GM12878 (cell line): ENCODE measurements at regions not wholly inside any gene's neighbourhood (a gene's known extent, or its start where the extent isn't known, plus 50 kb on each side); places are given as distances from the start of the nearest gene placed in this dataset.

Experiments used
- ATAC-seq: fragments of 200-7000 bp; cut with Tn5 transposase; 3 replicates; pipeline ENCODE4 v1.9.1; 2020; ENCODE audit warnings: mild to moderate bottlenecking, moderate library complexity
- BruUV-seq: library from RNA; stranded (reverse); fragments of 400-500 nt; replicated peaks from 2 replicates; lab custom pipeline; 2021; lab: Mats Ljungman, UMichigan
- CTCF ChIA-PET: fragments of 300-600 bp; sonication (Branson Sonifier 250); formaldehyde crosslinking; extraction: SDS; loops from one replicate; lab custom pipeline; 2021; ENCODE audit warnings: inconsistent platforms; lab: Yijun Ruan, JAX
- POLR2A ChIA-PET: fragments of 350-600 bp; formaldehyde crosslinking; extraction: SDS; loops from one replicate; lab custom pipeline; 2021; ENCODE audit warnings: inconsistent platforms; lab: Charles Lee
- RAD21 ChIA-PET: fragments of 300-600 bp; sonication (Branson Sonifier 250); formaldehyde crosslinking; loops from one replicate; lab custom pipeline; 2023; ENCODE audit warnings: antibody characterized with exemption; ENCODE audit not compliant: unreplicated experiment; lab: Charles Lee
- SMC1A ChIA-PET: fragments of 300-600 bp; sonication (Branson Sonifier 250); formaldehyde crosslinking; loops from one replicate; lab custom pipeline; 2023; ENCODE audit not compliant: unreplicated experiment, uncharacterized antibody; lab: Charles Lee
- DNase-seq: peaks from one replicate; pipeline ENCODE4 v3.0.0-alpha.2; 2011; ENCODE audit warnings: low read depth, low spot score
- FAIRE-seq: peaks from 3 replicates; lab custom pipeline; 2011; peaks lifted over from hg19 to GRCh38; lab: Jason Lieb, UNC
- H2AFZ ChIP-seq: 2 replicates; pipeline ENCODE4 v1.6.0; 2011; ENCODE audit warnings: low read depth, low read length, control low read depth; ENCODE audit not compliant: control insufficient read depth
- H3K27ac ChIP-seq: 2 replicates; pipeline ENCODE4 v1.5.1; 2011; ENCODE audit warnings: control low read depth; ENCODE audit not compliant: control insufficient read depth, insufficient read depth
- H3K27me3 ChIP-seq, 2 experiments: replicated peaks in 1 of 2; 2 replicates each; pipeline versions ENCODE4 v1.6.0 to v1.6.1; 2011; ENCODE audit warnings: low read length in 1 of 2; ENCODE audit not compliant: control insufficient read depth in 2 of 2, insufficient read depth in 2 of 2
- H3K36me3 ChIP-seq, 2 experiments: 2 replicates each; pipeline ENCODE4 v1.5.1; 2011; ENCODE audit warnings: low read length in 1 of 2; ENCODE audit not compliant: control insufficient read depth in 2 of 2, insufficient read depth in 2 of 2
- H3K4me1 ChIP-seq: 2 replicates; pipeline ENCODE4 v1.6.1; 2011; ENCODE audit warnings: mild to moderate bottlenecking, low read length, moderate library complexity, mixed read lengths; ENCODE audit not compliant: control insufficient read depth, insufficient read depth
- H3K4me2 ChIP-seq: 2 replicates; pipeline ENCODE4 v1.6.0; 2011; ENCODE audit warnings: control low read depth; ENCODE audit not compliant: control insufficient read depth, insufficient read depth
- H3K4me3 ChIP-seq: fragments of 200-600 bp; sonication (generic); 2 replicates; pipeline ENCODE4 v1.5.1; 2016
- H3K79me2 ChIP-seq: 2 replicates; pipeline ENCODE4 v1.6.0; 2011; ENCODE audit warnings: low read length; ENCODE audit not compliant: control insufficient read depth, insufficient read depth
- H3K9ac ChIP-seq: 2 replicates; pipeline ENCODE4 v1.8.0; 2011; ENCODE audit warnings: low read length, control low read depth, mixed read lengths; ENCODE audit not compliant: control insufficient read depth, insufficient read depth
- H3K9me3 ChIP-seq: replicated peaks from 3 replicates; pipeline ENCODE4 v1.5.1; 2011; ENCODE audit warnings: mild to moderate bottlenecking, low read length; ENCODE audit not compliant: control insufficient read depth, insufficient read depth
- H4K20me1 ChIP-seq: 2 replicates; pipeline ENCODE4 v1.6.0; 2011; ENCODE audit not compliant: control insufficient read depth, insufficient read depth
- ATF3 ChIP-seq: IDR thresholded peaks from 2 replicates; pipeline ENCODE4 v1.6.1; 2011; ENCODE audit warnings: low read depth, mild to moderate bottlenecking, low read length, moderate library complexity, borderline replicate concordance; ENCODE audit errors: extremely low read depth
- EP300 ChIP-seq, 2 experiments: fragments of 150-350 bp in 1 of 2; IDR thresholded peaks; 2 replicates each; pipeline ENCODE4 v1.6.1; 2011 to 2012; ENCODE audit warnings: low read depth in 2 of 2, low read length in 2 of 2, borderline replicate concordance in 1 of 2, improper control_type of control experiment in 1 of 2, inconsistent platforms in 1 of 2; ENCODE audit not compliant: control insufficient read depth in 1 of 2
- IRF5 ChIP-seq: fragments of 450-650 bp; IDR thresholded peaks from 2 replicates; pipeline ENCODE4 v1.6.1; 2017; ENCODE audit warnings: borderline replicate concordance
- MXI1 ChIP-seq: fragments of 150-350 bp; IDR thresholded peaks from 2 replicates; pipeline ENCODE4 v1.6.1; 2011; ENCODE audit warnings: low read depth, mild to moderate bottlenecking, inconsistent platforms, low read length, improper control_type of control experiment
- PBX3 ChIP-seq: IDR thresholded peaks from 2 replicates; pipeline ENCODE4 v1.6.1; 2011; ENCODE audit warnings: mild to moderate bottlenecking, low read depth, low read length, moderate library complexity; ENCODE audit not compliant: insufficient replicate concordance
- SIN3A ChIP-seq: IDR thresholded peaks from 2 replicates; pipeline ENCODE4 v1.6.1; 2012; ENCODE audit warnings: low read depth, low read length, improper control_type of control experiment
- TCF12 ChIP-seq: IDR thresholded peaks from 2 replicates; pipeline ENCODE4 v1.6.1; 2011; ENCODE audit warnings: low read depth, mild to moderate bottlenecking, low read length
- YY1 ChIP-seq: IDR thresholded peaks from 2 replicates; pipeline ENCODE4 v1.6.1; 2011; ENCODE audit warnings: low read depth, mild to moderate bottlenecking, low read length
- ZBTB11 ChIP-seq: fragments of 450-650 bp; formaldehyde crosslinking; IDR thresholded peaks from 2 replicates; pipeline ENCODE4 v1.5.0; 2022; ENCODE audit warnings: mild to moderate bottlenecking, missing genetic modification characterization
- WGBS: methylation state at CpG from one replicate; pipeline ENCODE4 v1.1.6; 2016; ENCODE audit warnings: low lambda C conversion rate; ENCODE audit not compliant: insufficient replicate concordance, insufficient coverage; ENCODE audit errors: missing lambda C conversion rate; 5-methylcytosine and 5-hydroxymethylcytosine counted together
- in situ Hi-C: fragments of 300-500 bp; cut with MboI; formaldehyde crosslinking; loops from 9 replicates; pipeline ENCODE4 v1.14.3; 2018; ENCODE audit warnings: mixed read lengths
- intact Hi-C: fragments of 100-400 bp; cut with micrococcal nuclease; formaldehyde crosslinking; loops from one replicate; pipeline ENCODE4 v1.14.2; 2022; ENCODE audit not compliant: unreplicated experiment
- TF ChIP-seq, protein P1 (sequence below): fragments of 450-650 bp; formaldehyde crosslinking; IDR thresholded peaks from 2 replicates; pipeline ENCODE4 v1.4.0; 2022; ENCODE audit warnings: mild to moderate bottlenecking, moderate library complexity
- TF ChIP-seq, protein P2 (sequence below): fragments of 450-650 bp; IDR thresholded peaks from 2 replicates; pipeline ENCODE4 v1.6.1; 2016; ENCODE audit warnings: mild to moderate bottlenecking

DNA sequence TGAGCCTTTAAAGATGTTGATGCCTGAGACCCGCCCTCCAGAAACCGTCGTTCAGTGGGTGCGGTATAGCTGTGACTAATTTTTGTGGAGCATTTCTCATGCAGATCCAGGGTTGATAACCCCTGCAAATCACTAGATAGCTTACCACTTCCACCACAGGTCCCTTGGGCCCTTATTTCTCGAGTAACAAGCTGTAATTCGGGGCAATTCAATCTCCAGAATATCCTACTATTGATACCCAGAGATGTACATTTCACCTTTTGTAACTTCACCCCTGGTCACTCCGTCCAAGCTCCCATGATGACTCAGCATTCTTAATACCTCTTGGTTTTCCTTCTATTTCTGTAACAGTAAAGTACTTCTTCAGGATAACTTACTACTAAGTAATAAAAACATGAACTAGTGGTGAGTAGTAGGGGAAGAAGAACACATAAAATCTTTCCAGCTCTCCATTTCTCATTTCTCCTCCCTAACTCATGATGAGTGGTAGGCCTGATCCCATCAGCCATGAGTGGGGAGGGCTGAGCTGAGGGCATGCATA, 71.9 kb upstream of the UBL3 start:
- DNase-seq (no peak), ATAC-seq (no peak), FAIRE-seq (no peak)
- ChIA-PET SMC1A (interaction anchor here (1.0 to 9.1 kb wide), 8 partner anchors 13 to 234 kb away, joined by 3 to 119 read pairs (median 4); no protein-coding TSS in a partner anchor), CTCF (interaction anchor here (0.7 to 11.6 kb wide), 14 partner anchors 11 to 845 kb away, joined by 3 to 225 read pairs (median 5); no protein-coding TSS in a partner anchor), RAD21 (interaction anchor here (0.6 to 4.3 kb wide), 4 partner anchors 15 to 191 kb away, joined by 3 to 73 read pairs (median 4); partner anchors contain the start of gene UBL3), POLR2A (no interaction called here)
- intact Hi-C loops, result loop anchor here (5.0 kb wide), 2 partner anchors 75 to 150 kb away; no protein-coding TSS in a partner anchor
- no peak overlapping the region for H2AFZ ChIP-seq
- no peaks in the 10 kb centered on the region for H3K27me3 ChIP-seq
- H3K9ac ChIP-seq, result no peak overlapping the region
- H3K79me2 ChIP-seq, result no peaks in the 10 kb centered on the region
- in situ Hi-C loops, result loop anchor here (5.0 kb wide), 1 partner anchor 150 kb away; no protein-coding TSS in a partner anchor
- H3K9me3 ChIP-seq, result no peaks in the 10 kb centered on the region
- H3K27ac ChIP-seq, result no peak overlapping the region
- 55% methylated on average over 7 of the region's 7 CpGs for WGBS
- no peak overlapping the region for H3K4me3 ChIP-seq
- no peaks in the 10 kb centered on the region for H3K36me3 ChIP-seq
- no TSS peak for BruUV-seq
- H3K4me2 ChIP-seq, result no peak overlapping the region
- no peaks in the 10 kb centered on the region for H4K20me1 ChIP-seq
- H3K4me1 ChIP-seq, result peaks cover 5% of the 10 kb centered on the region; the same call in 1 of the 2 replicates
- TF ChIP-seq IRF5, result no peak
- TF ChIP-seq ZBTB11 (CRISPR knock-in tag), result no peak
- TF ChIP-seq, protein P1, sequence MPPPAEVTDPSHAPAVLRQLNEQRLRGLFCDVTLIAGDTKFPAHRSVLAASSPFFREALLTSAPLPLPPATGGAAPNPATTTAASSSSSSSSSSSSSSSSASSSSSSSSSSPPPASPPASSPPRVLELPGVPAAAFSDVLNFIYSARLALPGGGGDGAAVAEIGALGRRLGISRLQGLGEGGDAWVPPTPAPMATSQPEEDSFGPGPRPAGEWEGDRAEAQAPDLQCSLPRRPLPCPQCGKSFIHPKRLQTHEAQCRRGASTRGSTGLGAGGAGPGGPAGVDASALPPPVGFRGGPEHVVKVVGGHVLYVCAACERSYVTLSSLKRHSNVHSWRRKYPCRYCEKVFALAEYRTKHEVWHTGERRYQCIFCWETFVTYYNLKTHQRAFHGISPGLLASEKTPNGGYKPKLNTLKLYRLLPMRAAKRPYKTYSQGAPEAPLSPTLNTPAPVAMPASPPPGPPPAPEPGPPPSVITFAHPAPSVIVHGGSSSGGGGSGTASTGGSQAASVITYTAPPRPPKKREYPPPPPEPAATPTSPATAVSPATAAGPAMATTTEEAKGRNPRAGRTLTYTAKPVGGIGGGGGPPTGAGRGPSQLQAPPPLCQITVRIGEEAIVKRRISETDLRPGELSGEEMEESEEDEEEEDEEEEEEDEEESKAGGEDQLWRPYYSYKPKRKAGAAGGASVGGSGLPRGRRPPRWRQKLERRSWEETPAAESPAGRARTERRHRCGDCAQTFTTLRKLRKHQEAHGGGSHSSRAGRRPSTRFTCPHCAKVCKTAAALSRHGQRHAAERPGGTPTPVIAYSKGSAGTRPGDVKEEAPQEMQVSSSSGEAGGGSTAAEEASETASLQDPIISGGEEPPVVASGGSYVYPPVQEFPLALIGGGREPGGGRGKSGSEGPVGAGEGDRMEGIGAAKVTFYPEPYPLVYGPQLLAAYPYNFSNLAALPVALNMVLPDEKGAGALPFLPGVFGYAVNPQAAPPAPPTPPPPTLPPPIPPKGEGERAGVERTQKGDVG (CRISPR knock-in tag), result no peak
- TF ChIP-seq ATF3, result no peak
- TF ChIP-seq PBX3, result no peak
- TF ChIP-seq, protein P2, sequence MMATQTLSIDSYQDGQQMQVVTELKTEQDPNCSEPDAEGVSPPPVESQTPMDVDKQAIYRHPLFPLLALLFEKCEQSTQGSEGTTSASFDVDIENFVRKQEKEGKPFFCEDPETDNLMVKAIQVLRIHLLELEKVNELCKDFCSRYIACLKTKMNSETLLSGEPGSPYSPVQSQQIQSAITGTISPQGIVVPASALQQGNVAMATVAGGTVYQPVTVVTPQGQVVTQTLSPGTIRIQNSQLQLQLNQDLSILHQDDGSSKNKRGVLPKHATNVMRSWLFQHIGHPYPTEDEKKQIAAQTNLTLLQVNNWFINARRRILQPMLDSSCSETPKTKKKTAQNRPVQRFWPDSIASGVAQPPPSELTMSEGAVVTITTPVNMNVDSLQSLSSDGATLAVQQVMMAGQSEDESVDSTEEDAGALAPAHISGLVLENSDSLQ, result no peak
- no peak for TF ChIP-seq EP300 (IDR thresholded peaks at IDR 0.05; ENCODE audit: borderline replicate concordance in 1 of 2, control insufficient read depth in 1 of 2, low read depth in 2 of 2, low read length in 2 of 2)
- no peak for TF ChIP-seq TCF12
- TF ChIP-seq MXI1, result no peak
- TF ChIP-seq YY1, result no peak
- TF ChIP-seq SIN3A, result no peak
